Stimulated activated CD8-positive, alpha-beta memory T cell treated with anti-CD3 and anti-CD28 coated beads, Interleukin-2, amount 100 ng/mL, for 48 hours (primary cell): ENCODE measurements at regions not wholly inside any gene's neighbourhood (a gene's known extent, or its start where the extent isn't known, plus 50 kb on each side); places are given as distances from the start of the nearest gene placed in this dataset.
"Not testable (repeated sequence)": the region's sequence is repeated elsewhere in the genome, so short reads cannot be mapped to it uniquely, and the experiment has no call there.

Source experiments
- DNase-seq, 2 donors: peaks; one replicate each; pipeline ENCODE4 v3.0.0-alpha.2; 2020; ENCODE audit warnings: low read depth in 2 of 2

DNA sequence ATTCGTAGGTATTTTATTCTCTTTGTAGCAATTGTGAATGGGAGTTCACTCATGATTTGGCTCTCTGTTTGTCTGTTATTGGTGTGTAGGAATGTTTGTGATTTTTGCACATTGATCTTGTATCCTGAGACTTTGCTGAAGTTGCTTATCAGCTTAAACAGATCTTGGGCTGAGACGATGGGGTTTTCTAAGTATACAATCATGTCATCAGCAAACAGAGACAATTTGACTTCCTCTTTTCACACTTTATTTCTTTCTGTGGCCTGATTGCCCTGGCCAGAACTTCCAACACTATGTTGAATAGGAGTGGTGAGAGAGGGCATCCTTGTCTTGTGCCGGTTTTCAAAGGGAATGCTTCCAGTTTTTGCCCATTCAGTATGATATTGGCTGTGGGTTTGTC, 252.3 kb upstream of the CTNNB1 start:
- DNase-seq: not testable (repeated sequence)

DNA sequence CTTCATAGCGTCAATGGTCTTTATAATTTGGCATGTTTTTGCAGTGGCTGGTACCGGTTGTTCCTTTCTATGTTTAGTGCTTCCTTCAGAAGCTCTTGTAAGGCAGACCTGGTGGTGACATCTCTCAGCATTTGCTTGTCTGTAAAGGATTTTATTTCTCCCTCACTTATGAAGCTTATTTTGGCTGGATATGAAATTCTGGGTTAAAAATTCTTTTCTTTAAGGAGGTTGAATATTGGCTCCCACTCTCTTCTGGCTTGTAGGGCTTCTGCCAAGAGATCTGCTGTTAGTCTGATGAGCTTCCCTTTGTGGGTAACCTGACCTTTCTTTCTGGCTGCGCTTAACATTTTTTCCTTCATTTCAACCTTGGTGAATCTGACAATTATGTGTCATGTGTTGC, 250.0 kb upstream of the CTNNB1 start:
- not testable (repeated sequence) for DNase-seq

DNA sequence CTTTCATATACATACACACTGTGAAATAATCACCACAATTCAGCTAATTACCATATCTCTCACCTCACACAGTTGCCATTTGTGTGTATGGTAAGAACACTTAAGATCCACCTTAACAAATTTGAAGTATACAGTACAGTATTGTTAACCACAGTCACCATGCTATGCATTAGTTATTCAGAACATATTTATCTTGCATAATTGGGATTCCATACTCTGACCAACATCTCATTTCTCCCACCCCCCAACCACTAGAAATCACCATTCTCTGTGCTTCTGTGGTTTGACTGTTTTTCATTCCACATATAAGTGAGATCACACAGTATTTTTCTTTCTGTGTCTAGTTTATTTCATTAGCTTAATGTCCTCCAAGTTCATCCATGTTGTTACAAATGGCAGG, 247.7 kb upstream of the CTNNB1 start:
- no peak for DNase-seq

DNA sequence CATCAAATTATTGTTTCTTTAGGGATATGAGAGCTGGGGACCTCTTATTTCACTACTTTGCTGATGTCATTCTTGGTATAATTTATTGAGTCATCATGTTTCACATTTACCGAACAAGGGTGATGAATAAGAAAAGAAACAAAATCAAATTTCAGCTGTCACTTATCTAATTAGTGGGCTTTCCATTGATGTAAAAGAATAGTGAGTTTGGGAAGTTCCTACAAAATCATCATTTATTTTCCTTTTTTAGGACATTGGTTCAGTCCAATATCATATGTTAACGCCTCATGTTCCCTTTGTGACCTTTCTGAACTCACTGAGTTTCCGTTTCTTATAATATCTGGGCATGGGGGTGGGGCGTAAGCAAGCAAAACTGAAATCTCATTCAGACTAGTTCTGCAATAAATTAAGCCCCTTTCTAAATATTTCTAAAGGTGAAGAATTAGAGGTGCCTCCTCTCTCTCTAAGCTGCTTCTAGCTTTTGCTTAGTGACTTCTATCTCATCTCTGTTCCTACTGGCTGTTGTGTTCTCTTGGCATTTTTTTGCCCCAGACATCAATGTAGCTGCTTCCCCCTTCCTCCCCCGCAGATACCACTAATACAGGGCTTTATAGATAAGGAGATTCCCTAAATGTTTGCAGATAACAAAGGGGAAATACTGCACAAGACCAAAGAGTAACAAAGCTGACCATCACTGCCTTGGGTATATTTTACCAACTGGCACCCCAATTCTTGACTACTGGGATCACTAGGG, 238.0 kb upstream of the CTNNB1 start:
- DNase-seq: no peak

DNA sequence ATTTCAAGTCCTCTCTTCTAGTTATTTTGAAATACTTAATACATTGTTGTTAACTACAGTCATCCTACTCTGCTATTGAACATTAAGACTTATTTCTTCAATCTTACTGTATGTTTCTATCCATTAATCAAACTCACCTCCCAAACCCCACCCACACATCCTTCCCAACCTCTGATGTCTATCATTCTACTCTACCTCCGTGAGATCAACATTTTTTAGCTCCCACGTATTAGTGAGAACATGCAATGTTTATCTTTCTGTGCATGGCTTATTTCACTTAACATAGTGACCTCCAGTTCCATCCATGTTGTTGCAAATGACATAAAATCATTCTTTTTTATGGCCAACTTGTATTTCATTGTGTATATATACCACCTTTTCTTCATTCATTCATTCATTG, 236.6 kb upstream of the CTNNB1 start:
- no peak for DNase-seq

DNA sequence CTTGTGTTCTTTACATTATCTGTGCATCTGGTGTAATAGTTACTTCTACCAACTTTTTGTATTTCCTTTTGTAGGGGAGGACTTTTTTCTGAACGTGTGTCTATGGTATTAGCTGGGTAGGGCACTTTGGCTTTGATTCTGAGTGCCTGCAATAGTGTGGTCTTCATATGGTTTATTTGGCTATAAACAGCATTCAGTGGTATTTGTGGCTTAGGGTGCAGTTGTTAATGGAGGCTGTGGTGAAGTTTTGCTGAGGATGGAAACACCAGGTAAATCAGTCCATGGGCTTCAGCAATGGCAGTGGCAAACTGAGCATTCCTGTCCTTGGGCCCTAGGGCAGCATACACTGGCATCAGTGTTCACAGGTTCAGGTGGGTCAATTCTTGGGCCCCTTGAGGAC, 230.6 kb upstream of the CTNNB1 start:
- no peak for DNase-seq

DNA sequence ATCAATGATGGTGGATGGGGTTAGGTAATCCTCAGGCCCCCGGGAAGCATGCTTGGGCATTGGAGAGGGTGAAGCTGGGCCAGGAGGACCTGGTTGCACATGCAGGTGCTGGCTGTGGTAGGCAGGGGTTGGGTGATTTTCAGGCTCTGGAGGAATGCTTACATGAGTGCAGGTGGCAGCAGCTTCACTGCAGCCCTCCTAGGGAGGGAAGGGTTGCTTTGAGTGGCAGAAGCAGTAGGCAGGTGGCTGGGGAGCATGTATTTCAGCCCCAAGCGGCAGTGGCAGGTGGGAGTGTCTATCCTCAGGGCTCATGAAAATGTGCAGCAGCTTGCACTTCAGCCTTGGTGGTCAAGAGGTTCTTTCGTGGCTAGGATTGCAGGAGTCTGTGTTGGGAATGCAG, 230.0 kb upstream of the CTNNB1 start:
- no peak for DNase-seq

DNA sequence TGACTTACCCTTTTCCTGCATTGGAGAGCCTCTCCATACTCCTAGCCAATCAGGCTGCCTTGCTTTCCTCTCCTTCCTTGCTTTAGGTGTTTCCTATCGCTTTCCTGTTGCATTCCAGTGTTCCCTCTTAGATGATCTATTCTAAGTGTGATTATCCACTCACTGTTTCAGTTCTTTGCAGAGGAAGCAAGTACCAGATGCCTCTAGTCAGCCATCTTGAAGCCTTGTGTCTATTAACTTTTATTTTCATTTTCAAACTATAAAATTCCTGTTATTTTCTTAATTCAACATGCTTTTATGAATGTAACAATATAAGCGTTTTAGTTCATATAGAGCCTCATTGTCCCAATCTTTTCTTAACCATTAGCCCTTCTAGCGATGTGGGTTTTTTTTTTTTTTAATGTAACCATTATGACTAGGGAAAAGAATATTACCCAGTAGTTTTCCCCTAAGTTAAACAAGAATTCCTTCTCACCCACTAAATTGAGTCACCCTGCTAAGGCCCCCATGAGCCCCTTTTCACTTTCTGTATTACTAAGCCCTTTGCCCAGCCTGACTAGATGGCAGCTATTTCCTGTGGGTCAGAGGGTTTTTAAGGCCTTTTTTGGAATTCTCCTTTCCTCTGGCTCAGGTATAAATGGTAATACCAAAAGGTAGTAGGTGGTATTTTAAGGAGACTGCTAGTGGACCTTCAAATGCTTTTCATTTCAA, 229.4 kb upstream of the CTNNB1 start:
- DNase-seq: no peak

DNA sequence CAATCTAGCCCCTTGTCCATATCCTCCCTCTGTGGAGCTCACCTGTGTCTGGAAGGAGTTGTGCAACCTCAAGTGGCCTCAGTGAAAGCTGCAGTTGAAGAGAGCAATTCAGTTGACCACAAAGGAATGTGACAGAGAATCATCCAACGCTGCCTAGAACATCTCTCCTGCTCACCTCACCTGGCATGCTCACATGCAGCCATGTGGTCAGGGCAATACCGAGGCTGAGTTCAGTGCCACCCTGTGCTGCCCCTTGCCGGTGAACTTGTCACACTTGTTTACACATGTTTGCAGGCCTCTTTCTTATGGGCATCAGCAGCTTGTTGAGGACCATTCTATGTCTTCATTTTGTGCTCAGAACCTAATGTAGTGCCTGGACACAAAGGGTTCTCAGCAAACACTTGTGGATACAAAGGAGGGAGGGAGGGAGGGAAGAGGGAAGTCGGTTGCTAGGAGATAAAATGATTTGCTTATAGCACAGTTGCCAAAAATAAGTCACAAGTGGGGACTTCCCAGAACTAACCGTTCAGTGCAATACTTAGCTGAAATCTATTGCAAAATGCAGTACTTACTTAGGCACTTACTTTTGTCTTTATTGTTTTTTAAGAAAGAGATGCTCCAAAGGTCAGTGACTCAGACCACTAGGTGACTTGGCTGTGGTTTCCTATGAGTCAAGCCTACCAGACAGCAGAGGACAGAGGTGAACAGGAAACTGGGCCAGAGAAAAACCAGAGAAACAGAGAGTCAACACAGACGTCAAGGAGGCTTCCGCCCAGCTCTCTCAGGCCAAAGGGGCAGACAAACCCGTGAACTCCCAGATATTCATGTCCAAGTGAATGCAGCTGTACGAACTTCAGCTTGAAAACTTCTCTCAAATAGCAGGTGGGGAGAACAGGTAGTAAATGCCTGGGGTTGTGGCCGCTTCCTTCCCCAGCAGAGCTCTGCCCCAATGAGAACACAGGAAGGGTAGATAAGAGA, 227.8 kb upstream of the CTNNB1 start:
- DNase-seq: peak; percentile 13 to 22

DNA sequence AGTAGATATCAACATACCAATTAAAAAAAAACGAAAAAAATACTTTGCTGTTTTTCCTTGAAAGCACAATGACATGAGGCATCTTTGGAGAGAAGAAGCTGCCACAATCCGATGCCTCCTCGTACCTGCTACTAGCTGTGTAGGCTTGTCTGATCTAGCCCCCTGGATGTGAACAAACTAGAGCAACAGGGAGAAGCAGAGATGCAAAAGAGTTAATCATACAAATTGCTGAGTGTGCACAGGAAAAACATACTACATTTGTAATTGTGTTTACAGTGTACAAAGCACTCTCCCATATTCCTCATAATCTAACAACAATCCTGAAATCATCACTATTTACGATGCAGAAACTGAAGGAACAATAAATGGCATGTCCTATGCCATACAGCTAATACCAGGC, 227.0 kb upstream of the CTNNB1 start:
- DNase-seq: no peak

DNA sequence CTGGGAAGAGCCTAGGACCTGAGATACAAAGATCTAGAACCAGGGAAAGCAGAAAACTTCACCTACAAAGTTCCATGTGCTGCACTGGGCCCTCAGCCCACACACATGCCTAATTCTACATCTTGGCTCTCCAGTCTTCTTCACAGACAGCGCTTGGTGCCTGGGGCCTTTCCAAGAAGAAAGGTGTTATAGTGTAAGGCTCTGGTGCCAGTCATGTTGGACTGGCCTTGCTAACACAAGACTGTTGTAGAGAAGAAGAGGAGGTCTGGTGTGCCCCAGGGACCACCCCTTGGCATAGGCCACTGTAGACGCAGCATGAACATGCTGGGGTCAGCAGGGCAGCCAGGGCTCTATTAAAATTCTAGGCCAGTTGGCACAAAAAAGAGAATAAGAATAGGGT, 226.2 kb upstream of the CTNNB1 start:
- no peak for DNase-seq

DNA sequence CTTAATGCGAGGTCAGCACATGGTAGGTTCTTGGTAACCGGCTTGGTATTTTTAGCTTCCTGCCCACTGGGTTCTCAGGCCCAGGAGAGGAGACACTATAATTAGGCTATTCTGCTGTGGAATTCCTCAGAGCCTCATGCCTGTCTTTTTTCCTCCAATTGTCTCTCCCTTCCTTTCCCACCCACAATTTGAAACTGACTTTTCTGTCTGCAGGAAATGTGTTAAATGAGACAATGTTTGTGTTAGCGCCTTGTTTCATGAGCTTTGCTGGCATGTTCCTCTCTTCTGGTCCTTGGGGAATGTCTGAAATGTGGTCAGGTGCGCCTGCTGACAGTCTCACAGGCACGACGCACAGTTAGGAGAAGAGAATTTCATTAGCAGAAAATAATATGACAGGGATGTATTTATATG, 223.6 kb upstream of the CTNNB1 start:
- no peak for DNase-seq

DNA sequence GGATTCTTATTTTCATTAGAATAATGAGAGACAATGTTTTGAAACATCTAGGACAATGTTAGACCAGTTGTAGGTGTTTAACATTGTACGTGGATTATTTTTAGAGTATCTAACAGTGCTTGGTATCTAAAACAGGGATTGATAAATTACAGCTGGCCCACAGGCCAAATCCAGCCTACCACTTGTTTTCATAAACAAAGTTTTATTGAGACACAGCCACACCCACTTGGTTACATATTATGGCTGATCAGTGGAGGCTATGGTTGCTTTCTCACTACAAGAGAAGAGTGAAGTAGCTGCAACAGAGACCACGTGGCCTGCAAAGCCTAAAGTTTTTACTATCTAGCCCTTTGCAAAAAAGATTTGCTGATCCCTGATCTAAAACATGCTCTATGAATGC, 223.1 kb upstream of the CTNNB1 start:
- DNase-seq: no peak

DNA sequence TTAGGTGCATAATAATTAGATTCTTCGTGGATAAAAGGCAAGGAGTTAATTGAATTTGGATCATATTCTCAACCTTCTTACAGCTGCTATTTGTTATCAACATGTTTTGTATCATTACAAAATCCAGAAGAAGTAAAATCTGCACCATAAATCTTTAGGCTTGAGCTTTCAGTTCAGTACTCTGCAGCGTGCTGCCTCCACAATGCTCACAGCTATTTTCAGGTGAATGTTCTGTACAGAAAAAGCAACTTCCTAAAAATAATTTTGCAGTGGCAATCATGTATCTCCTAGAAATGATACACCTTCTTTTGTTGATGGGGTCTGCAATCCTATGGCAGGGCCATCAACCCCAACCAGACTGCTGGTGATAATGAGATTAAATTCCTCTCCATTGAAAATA, 220.9 kb upstream of the CTNNB1 start:
- no peak for DNase-seq

DNA sequence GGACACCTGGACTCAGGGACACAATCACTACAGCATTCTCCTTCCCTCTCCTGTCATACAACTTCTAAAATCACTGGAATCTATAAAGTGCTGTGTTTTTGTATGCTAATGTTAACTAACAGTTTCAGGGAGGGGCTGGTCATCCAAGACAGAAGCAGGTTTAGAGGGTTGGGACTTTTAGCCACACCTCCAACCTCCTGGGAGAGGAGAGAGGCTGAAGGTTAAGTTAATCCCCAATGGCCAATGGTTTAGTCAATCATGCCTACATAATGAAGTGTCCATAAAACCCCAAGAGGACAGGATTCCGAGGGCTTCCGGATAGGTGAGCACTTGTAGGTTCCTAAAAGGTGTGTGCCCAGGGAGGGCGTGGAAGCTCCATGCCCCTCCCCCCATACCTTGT, 219.3 kb upstream of the CTNNB1 start:
- DNase-seq: no peak

DNA sequence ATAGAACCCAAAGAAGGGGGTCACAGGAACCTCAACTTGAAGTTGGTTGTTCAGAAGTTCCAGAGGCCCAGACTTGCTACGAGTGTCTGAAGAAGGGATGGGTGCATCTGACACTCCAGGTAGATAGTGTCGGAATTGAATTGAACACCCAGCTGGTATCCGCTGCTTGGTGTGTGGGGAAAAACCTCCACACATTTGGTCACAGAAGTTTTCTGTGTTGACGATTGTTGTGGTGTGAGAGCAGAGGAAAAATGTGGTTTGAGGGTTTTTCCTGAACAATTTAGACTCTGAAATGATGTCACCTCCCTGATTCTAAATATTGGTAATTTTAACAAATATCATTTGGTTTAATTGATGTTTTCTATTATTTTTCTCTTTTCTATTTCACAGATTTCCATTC, 218.8 kb upstream of the CTNNB1 start:
- DNase-seq: no peak

DNA sequence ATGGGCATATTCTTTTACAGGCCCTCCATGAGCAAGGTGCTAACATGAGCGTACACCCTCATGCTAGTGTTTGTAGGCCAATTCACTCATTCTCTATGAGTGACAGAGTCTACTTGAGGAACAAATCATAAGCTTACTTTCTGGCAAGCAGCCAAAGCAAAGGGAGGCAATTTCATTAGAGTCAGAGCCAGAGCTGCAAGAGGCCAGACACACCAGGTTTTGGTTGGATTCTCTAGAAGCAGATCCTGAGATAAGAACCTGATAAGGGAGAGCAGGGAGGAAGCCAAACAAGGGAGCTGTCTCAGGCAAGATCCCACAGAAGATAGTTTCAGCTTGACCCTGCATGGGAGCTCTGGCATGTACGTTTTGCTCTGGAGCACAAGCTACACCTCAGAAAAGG, 214.1 kb upstream of the CTNNB1 start:
- no peak for DNase-seq

DNA sequence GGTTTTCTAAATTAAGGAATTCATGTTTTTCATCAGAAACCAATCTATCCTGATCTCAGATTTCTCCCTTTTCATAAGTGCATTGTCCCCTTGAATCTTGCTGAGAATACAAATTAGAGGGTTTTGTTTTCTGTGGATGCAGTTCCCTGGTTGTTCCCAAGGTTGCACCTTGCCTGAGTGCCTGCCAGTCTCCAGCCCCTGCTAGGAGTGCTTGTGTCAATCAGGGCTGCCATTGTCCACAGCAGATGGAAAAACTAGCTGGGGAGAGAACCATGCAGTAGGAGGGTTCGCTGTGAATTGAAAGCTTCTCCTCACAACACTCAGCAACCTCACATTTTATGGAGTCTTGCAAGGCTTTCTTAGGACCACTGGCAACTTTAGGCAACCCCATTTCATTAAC, 210.8 kb upstream of the CTNNB1 start:
- no peak for DNase-seq

DNA sequence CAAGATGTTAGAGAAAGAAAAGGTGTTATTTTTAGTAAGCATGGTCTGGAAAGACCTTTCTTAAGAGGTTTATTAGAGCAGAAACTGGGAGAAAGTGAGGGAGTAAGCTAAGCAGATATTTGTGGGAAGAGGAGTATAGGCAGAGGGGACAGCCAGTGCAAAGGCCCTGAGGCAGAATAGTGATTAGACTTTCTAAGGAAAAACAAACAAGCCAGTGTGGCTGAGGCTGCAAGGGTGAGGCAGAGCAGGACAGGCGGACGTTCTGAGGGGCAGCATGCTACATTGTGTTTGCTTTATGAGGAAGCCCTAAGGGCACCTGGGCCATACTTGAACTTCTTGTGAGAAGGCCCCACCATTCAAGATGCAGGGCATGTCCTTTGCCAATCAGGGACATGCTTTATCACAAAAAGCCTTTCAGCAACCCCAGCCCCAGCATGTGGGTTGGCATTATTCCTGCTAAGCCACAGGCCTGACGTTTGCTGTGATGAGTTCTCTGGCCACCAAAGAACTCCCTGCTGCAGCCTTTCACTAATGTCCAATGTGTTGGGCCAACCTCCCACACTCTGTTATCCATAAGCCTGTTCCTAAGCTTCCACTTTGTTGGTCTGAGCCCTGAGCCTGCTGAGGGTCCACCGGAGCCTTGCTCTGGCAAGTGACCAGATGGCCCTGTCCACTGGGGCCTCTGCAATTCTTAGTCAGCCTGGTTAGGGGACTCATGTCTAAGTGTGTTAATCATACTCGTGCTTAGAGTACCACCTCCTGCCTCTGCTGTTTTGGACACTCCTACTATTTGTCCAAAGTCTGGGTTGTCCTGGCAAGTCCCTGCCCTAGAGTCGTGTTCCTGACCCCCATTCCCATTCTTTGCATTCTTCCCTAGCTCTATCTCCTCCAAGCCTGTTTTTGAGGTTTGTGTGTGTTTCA, 209.9 kb upstream of the CTNNB1 start:
- DNase-seq: no peak

DNA sequence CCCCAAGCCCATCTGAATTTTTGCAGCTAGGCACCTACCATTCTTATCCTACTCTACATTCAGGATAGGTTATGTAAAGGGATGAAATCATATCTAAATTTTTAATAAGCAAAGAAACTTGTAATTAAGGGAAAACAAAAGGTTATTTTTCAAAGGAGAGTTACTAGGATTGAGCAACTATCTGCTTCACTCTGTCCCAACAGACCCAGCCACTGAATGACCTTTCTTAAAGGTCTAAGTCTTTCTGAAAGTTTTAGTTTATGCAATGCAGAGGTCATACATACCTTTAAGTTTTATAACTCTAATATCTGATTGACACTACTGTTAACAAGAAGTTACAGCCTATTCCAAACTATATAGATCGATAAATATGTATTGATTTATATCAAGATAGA, 209.2 kb upstream of the CTNNB1 start:
- DNase-seq: no peak

DNA sequence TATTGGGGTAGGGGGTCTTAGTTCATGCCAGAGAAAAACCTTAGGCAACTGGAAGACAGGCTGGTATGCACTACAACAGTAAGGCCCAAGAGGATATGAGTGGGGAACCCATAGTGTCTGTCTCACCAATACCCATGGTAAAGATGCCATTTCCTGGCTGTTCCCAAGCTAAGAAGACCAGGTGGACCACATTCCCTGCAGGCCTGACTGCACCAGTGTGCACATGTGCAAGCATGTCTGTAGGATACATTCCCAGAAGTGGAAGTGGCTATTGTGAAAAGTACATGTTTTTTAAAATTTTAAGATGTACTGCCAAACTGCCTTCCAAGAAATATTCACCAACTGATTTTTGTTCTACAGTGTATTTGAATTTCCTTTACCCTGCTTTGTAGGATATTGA, 207.3 kb upstream of the CTNNB1 start:
- DNase-seq: no peak
